ENCODE measurements at regions not wholly inside any gene's neighbourhood (a gene's known extent, or its start where the extent isn't known, plus 50 kb on each side); places are given as distances from the start of the nearest gene placed in this dataset.

GRCh38 chr3:170638988-170639387 lies 53.1 kb upstream of the SLC7A14 start:
- no peaks in the 10 kb centered on the region for H3K79me2 ChIP-seq (ENCODE audit: control insufficient read depth, insufficient read depth, low read length)

GRCh38 chr3:170637306-170637705 lies 51.4 kb upstream of the SLC7A14 start:
- FAIRE-seq = no peak
- H3K4me3 ChIP-seq (ENCODE audit: control insufficient read depth in 2 of 3, extremely low read depth in 1 of 3, insufficient read depth in 2 of 3, low read depth in 1 of 3, low read length in 3 of 3) = no peak overlapping the region
- H3K9ac ChIP-seq (ENCODE audit: control insufficient read depth, extremely low read depth, insufficient read depth, low read length) = no peak overlapping the region

More at GRCh38 chr3:170638988-170639387, 53.1 kb upstream of the SLC7A14 start:
- no peaks in the 10 kb centered on the region for H4K20me1 ChIP-seq (ENCODE audit: control insufficient read depth, extremely low read depth, insufficient read depth, low read length)
- H3K9me1 ChIP-seq (ENCODE audit: control insufficient read depth, extremely low read depth, insufficient read depth, low read length) = no peaks in the 10 kb centered on the region
- H3K27ac ChIP-seq (ENCODE audit: control insufficient read depth, insufficient read depth, low read length) = no peak overlapping the region
- DNase-seq (ENCODE audit: low read depth, low spot score) = no peak
- H3K4me1 ChIP-seq (ENCODE audit: control insufficient read depth, extremely low read depth, insufficient read depth, low read length) = no peaks in the 10 kb centered on the region
- no peak overlapping the region for H3K4me3 ChIP-seq (ENCODE audit: control insufficient read depth in 2 of 3, extremely low read depth in 1 of 3, insufficient read depth in 2 of 3, low read depth in 1 of 3, low read length in 3 of 3)
- H3K9me3 ChIP-seq (ENCODE audit: control insufficient read depth, low read depth, low read length) = no peaks in the 10 kb centered on the region
- H3K9ac ChIP-seq (ENCODE audit: control insufficient read depth, extremely low read depth, insufficient read depth, low read length) = no peak overlapping the region
- no peaks in the 10 kb centered on the region for H3K27me3 ChIP-seq (ENCODE audit: control insufficient read depth, extremely low read depth, insufficient read depth, low read length)
- H3K36me3 ChIP-seq (ENCODE audit: control insufficient read depth in 2 of 2, extremely low read depth in 1 of 2, insufficient read depth in 2 of 2, low read length in 2 of 2) = no peaks in the 10 kb centered on the region
- dilution Hi-C loops (cut with MboI; ENCODE audit: extremely low pct_ligation_motif_present, low sequenced_read_pairs) = no loop called here
- TF ChIP-seq EZH2 (IDR thresholded peaks at IDR 0.05; ENCODE audit: low read length) = no peak
- no peak for TF ChIP-seq CTCF (optimal IDR thresholded peaks at IDR 0.05 in 1 of 3, IDR thresholded peaks at IDR 0.05 in 1 of 3, conservative IDR thresholded peaks at IDR 0.05 in 1 of 3; ENCODE audit: extremely low read depth in 1 of 3, insufficient read depth in 2 of 3, low read length in 3 of 3)
- no peak overlapping the region for H3K4me2 ChIP-seq (ENCODE audit: control insufficient read depth, extremely low read depth, insufficient read depth, low read depth, low read length)
- no peak overlapping the region for H2AFZ ChIP-seq (ENCODE audit: control insufficient read depth, low read length)
- no peak for FAIRE-seq

More at GRCh38 chr3:170637306-170637705, 51.4 kb upstream of the SLC7A14 start:
- no peaks in the 10 kb centered on the region for H3K9me3 ChIP-seq (ENCODE audit: control insufficient read depth, low read depth, low read length)
- H3K4me2 ChIP-seq (ENCODE audit: control insufficient read depth, extremely low read depth, insufficient read depth, low read depth, low read length) = no peak overlapping the region
- no peak for TF ChIP-seq EZH2 (IDR thresholded peaks at IDR 0.05; ENCODE audit: low read length)
- TF ChIP-seq CTCF (optimal IDR thresholded peaks at IDR 0.05 in 1 of 3, IDR thresholded peaks at IDR 0.05 in 1 of 3, conservative IDR thresholded peaks at IDR 0.05 in 1 of 3; ENCODE audit: extremely low read depth in 1 of 3, insufficient read depth in 2 of 3, low read length in 3 of 3) = no peak
- no peaks in the 10 kb centered on the region for H4K20me1 ChIP-seq (ENCODE audit: control insufficient read depth, extremely low read depth, insufficient read depth, low read length)
- DNase-seq (ENCODE audit: low read depth, low spot score) = no peak
- H3K27me3 ChIP-seq (ENCODE audit: control insufficient read depth, extremely low read depth, insufficient read depth, low read length) = no peaks in the 10 kb centered on the region
- no peaks in the 10 kb centered on the region for H3K4me1 ChIP-seq (ENCODE audit: control insufficient read depth, extremely low read depth, insufficient read depth, low read length)
- H3K9me1 ChIP-seq (ENCODE audit: control insufficient read depth, extremely low read depth, insufficient read depth, low read length) = no peaks in the 10 kb centered on the region
- no peak overlapping the region for H2AFZ ChIP-seq (ENCODE audit: control insufficient read depth, low read length)
- H3K27ac ChIP-seq (ENCODE audit: control insufficient read depth, insufficient read depth, low read length) = no peak overlapping the region
- no peaks in the 10 kb centered on the region for H3K36me3 ChIP-seq (ENCODE audit: control insufficient read depth in 2 of 2, extremely low read depth in 1 of 2, insufficient read depth in 2 of 2, low read length in 2 of 2)
- dilution Hi-C loops (cut with MboI; ENCODE audit: extremely low pct_ligation_motif_present, low sequenced_read_pairs) = no loop called here
- H3K79me2 ChIP-seq (ENCODE audit: control insufficient read depth, insufficient read depth, low read length) = no peaks in the 10 kb centered on the region
